DND-41 (cell line): ENCODE measurements at regions not wholly inside any gene's neighbourhood (a gene's known extent, or its start where the extent isn't known, plus 50 kb on each side); places are given as distances from the start of the nearest gene placed in this dataset.
"Not testable (repeated sequence)": the region's sequence is repeated elsewhere in the genome, so short reads cannot be mapped to it uniquely, and the experiment has no call there.

ENCODE experiments used
- ATAC-seq: fragments of 200-7000 bp; cut with Tn5 transposase; 3 replicates; pipeline ENCODE4 v1.9.1; 2021; ENCODE audit warnings: low read depth; ENCODE audit not compliant: insufficient read depth
- DNase-seq: peaks from one replicate; pipeline ENCODE4 v3.0.0-alpha.2; 2020
- H2AFZ ChIP-seq: 2 replicates; pipeline ENCODE4 v1.6.0; 2012; ENCODE audit warnings: low read depth, low read length
- H3K27ac ChIP-seq: 2 replicates; pipeline ENCODE4 v1.5.1; 2012; ENCODE audit warnings: low read length, inconsistent platforms
- H3K27me3 ChIP-seq: fragments of 200-600 bp; sonication (generic); 2 replicates; pipeline ENCODE4 v1.6.0; 2012; ENCODE audit warnings: low read length, mild to moderate bottlenecking, inconsistent platforms; ENCODE audit not compliant: insufficient read depth, poor library complexity
- H3K36me3 ChIP-seq: 2 replicates; pipeline ENCODE4 v1.5.1; 2012; ENCODE audit warnings: low read length, inconsistent platforms; ENCODE audit not compliant: insufficient read depth
- H3K4me1 ChIP-seq: 2 replicates; pipeline ENCODE4 v1.5.1; 2012; ENCODE audit warnings: mild to moderate bottlenecking, low read length; ENCODE audit not compliant: insufficient read depth
- H3K4me2 ChIP-seq: 2 replicates; pipeline ENCODE4 v1.6.0; 2012; ENCODE audit warnings: mild to moderate bottlenecking, moderate library complexity, low read length, inconsistent platforms; ENCODE audit not compliant: insufficient read depth
- H3K4me3 ChIP-seq, 2 experiments: fragments of 200-600 bp in 1 of 2; shearing (Covaris generic) in 1 of 2; 2 replicates each; pipeline ENCODE4 v1.5.1; 2012 to 2016; ENCODE audit warnings: inconsistent platforms in 2 of 2, low read length in 2 of 2, mild to moderate bottlenecking in 2 of 2, low read depth in 1 of 2, moderate library complexity in 1 of 2
- H3K79me2 ChIP-seq: 2 replicates; pipeline ENCODE4 v1.6.0; 2012; ENCODE audit warnings: low read length, inconsistent platforms; ENCODE audit not compliant: insufficient read depth
- H3K9ac ChIP-seq: 2 replicates; pipeline ENCODE4 v1.6.0; 2012; ENCODE audit warnings: low read depth, mild to moderate bottlenecking, inconsistent platforms, low read length, moderate library complexity
- H3K9me3 ChIP-seq: 2 replicates; pipeline ENCODE4 v1.5.1; 2012; ENCODE audit warnings: low read length, moderate library complexity, mild to moderate bottlenecking, inconsistent platforms; ENCODE audit not compliant: insufficient read depth, severe bottlenecking
- H4K20me1 ChIP-seq: 2 replicates; pipeline ENCODE4 v1.6.0; 2012; ENCODE audit warnings: low read length; ENCODE audit not compliant: insufficient read depth
- CTCF ChIP-seq: IDR thresholded peaks from 2 replicates; pipeline ENCODE4 v1.5.1; 2012; ENCODE audit warnings: borderline replicate concordance, low read length, moderate library complexity, mild to moderate bottlenecking; ENCODE audit not compliant: poor library complexity, severe bottlenecking; ENCODE audit errors: extremely low read depth
- EZH2 ChIP-seq: IDR thresholded peaks from 3 replicates; pipeline ENCODE4 v1.6.1; 2012; ENCODE audit warnings: borderline replicate concordance, low read depth, mild to moderate bottlenecking, moderate library complexity, low read length, inconsistent platforms; ENCODE audit not compliant: severe bottlenecking

GRCh38 chr7:152931633-152932032, 172.1 kb downstream of the ACTR3B start:
- H3K9ac ChIP-seq = no peak overlapping the region
- H4K20me1 ChIP-seq = no peaks in the 10 kb centered on the region
- no peaks in the 10 kb centered on the region for H3K36me3 ChIP-seq
- no peak for ATAC-seq
- no peak overlapping the region for H2AFZ ChIP-seq
- no peaks in the 10 kb centered on the region for H3K4me1 ChIP-seq
- H3K4me2 ChIP-seq = no peak overlapping the region
- H3K27me3 ChIP-seq = no peaks in the 10 kb centered on the region
- no peak overlapping the region for H3K27ac ChIP-seq
- H3K4me3 ChIP-seq = no peak overlapping the region
- TF ChIP-seq EZH2 (no peak), CTCF (no peak)
- DNase-seq = no peak
- no peaks in the 10 kb centered on the region for H3K9me3 ChIP-seq
- H3K79me2 ChIP-seq = no peaks in the 10 kb centered on the region

GRCh38 chr7:152937282-152937681, 177.7 kb downstream of the ACTR3B start:
- no peak for DNase-seq
- no peak for ATAC-seq

GRCh38 chr7:152946616-152947015, 187.1 kb downstream of the ACTR3B start:
- not testable (repeated sequence) for H3K27me3 ChIP-seq, H3K9ac ChIP-seq, ATAC-seq, H4K20me1 ChIP-seq, DNase-seq, H3K4me1 ChIP-seq, H3K9me3 ChIP-seq, H3K4me3 ChIP-seq, H3K4me2 ChIP-seq, H3K36me3 ChIP-seq, H2AFZ ChIP-seq, H3K27ac ChIP-seq, H3K79me2 ChIP-seq

More at GRCh38 chr7:152937282-152937681, 177.7 kb downstream of the ACTR3B start:
- Histone ChIP-seq H2AFZ (no peak overlapping the region), H3K27ac (no peak overlapping the region), H3K36me3 (no peaks in the 10 kb centered on the region), H3K79me2 (no peaks in the 10 kb centered on the region), H4K20me1 (no peaks in the 10 kb centered on the region), H3K27me3 (no peaks in the 10 kb centered on the region), H3K4me1 (no peaks in the 10 kb centered on the region), H3K9ac (no peak overlapping the region), H3K4me2 (no peak overlapping the region), H3K4me3 (no peak overlapping the region), H3K9me3 (no peaks in the 10 kb centered on the region)
- no peak for TF ChIP-seq EZH2
- no peak for TF ChIP-seq CTCF

- DNase-seq = no peak
- Histone ChIP-seq H4K20me1 (no peaks in the 10 kb centered on the region), H3K27me3 (no peaks in the 10 kb centered on the region), H3K4me2 (no peak overlapping the region), H3K36me3 (no peaks in the 10 kb centered on the region), H3K4me1 (no peaks in the 10 kb centered on the region), H3K79me2 (no peaks in the 10 kb centered on the region), H3K9me3 (no peaks in the 10 kb centered on the region), H3K27ac (no peak overlapping the region), H2AFZ (no peak overlapping the region), H3K9ac (no peak overlapping the region), H3K4me3 (no peak overlapping the region)
- no peak for TF ChIP-seq CTCF
- no peak for TF ChIP-seq EZH2
- no peak for ATAC-seq
Measured at GRCh38 chr7:152947686-152948085, 188.1 kb downstream of the ACTR3B start.
